B cell (primary cell): ENCODE measurements at regions not wholly inside any gene's neighbourhood (a gene's known extent, or its start where the extent isn't known, plus 50 kb on each side); places are given as distances from the start of the nearest gene placed in this dataset.

ENCODE experiments used
- CTCF ChIP-seq: fragments of 200-600 bp; IDR thresholded peaks from one replicate; pipeline ENCODE4 v1.8.0; 2022; ENCODE audit warnings: antibody characterized with exemption, mild to moderate bottlenecking
- EZH2 ChIP-seq: IDR thresholded peaks from 2 replicates; pipeline ENCODE4 v1.6.1; 2012; ENCODE audit warnings: borderline replicate concordance, low read depth, mild to moderate bottlenecking, moderate library complexity, low read length; ENCODE audit not compliant: insufficient read depth, poor library complexity, severe bottlenecking

GRCh38 chr4:20589436-20589835 is 110.8 kb upstream of the PACRGL start:
- no peak for TF ChIP-seq CTCF
- TF ChIP-seq EZH2 = no peak
